ENCODE measurements at regions not wholly inside any gene's neighbourhood (a gene's known extent, or its start where the extent isn't known, plus 50 kb on each side); places are given as distances from the start of the nearest gene placed in this dataset.

- no peak overlapping the region for H3K4me3 ChIP-seq
- intact Hi-C loops (cut with DNase I; ENCODE audit: low total_unique reads), result no loop called here
- H3K27me3 ChIP-seq, result no peaks in the 10 kb centered on the region
- WGBS, 5 donors, result 83 to 93% (median 89%) methylated on average over 2 of the region's 2 CpGs
- H3K4me1 ChIP-seq, result no peaks in the 10 kb centered on the region
- DNase-seq, result no peak
- H3K36me3 ChIP-seq, result no peaks in the 10 kb centered on the region
- H3K27ac ChIP-seq, result no peak overlapping the region
- H3K9me3 ChIP-seq, result peaks cover 0 to 11% (median 3%) of the 10 kb centered on the region in 4 donors
- no peak for TF ChIP-seq POLR2AphosphoS5 (IDR thresholded peaks at IDR 0.05)
- TF ChIP-seq EP300 (IDR thresholded peaks at IDR 0.05), result no peak
- TF ChIP-seq POLR2A (IDR thresholded peaks at IDR 0.05), result no peak
- TF ChIP-seq CTCF (IDR thresholded peaks at IDR 0.05), result no peak
These were observed 1106.5 kb upstream of the AUTS2 start for GRCh38 chr7:68491523-68492358.

- TF ChIP-seq CTCF (IDR thresholded peaks at IDR 0.05) (no peak), EP300 (IDR thresholded peaks at IDR 0.05) (no peak), POLR2AphosphoS5 (IDR thresholded peaks at IDR 0.05) (no peak), POLR2A (IDR thresholded peaks at IDR 0.05) (no peak)
- 79 to 97% (median 92%) methylated on average over 1 of the region's 1 CpG for WGBS, 5 donors
- Histone ChIP-seq H3K36me3 (no peaks in the 10 kb centered on the region), H3K4me3 (no peak overlapping the region), H3K4me1 (no peaks in the 10 kb centered on the region), H3K9me3 (peaks cover 0 to 11% (median 3%) of the 10 kb centered on the region in 4 donors), H3K27me3 (no peaks in the 10 kb centered on the region), H3K27ac (no peak overlapping the region)
- intact Hi-C loops (cut with DNase I; ENCODE audit: low total_unique reads), result no loop called here
- no peak for DNase-seq
These were observed 1106.0 kb upstream of the AUTS2 start for GRCh38 chr7:68492359-68492690.

GRCh38 chr7:68503400-68503799 lies 1094.9 kb upstream of the AUTS2 start:
- 72 to 92% (median 86%) methylated on average over 3 of the region's 3 CpGs for WGBS, 5 donors

GRCh38 chr7:68504716-68505115 lies 1093.6 kb upstream of the AUTS2 start:
- 45 to 83% (median 67%) methylated on average over 1 of the region's 1 CpG for WGBS, 5 donors
- peaks cover 0 to 36% (median 17%) of the 10 kb centered on the region in 4 donors for H3K9me3 ChIP-seq
- H3K27me3 ChIP-seq, result no peaks in the 10 kb centered on the region
- H3K36me3 ChIP-seq, result no peaks in the 10 kb centered on the region
- H3K27ac ChIP-seq, result no peak overlapping the region
- peak in 1 of 2 donors; percentile 12 for DNase-seq
- TF ChIP-seq POLR2AphosphoS5 (IDR thresholded peaks at IDR 0.05) (no peak), EP300 (IDR thresholded peaks at IDR 0.05) (no peak)
- no peaks in the 10 kb centered on the region for H3K4me1 ChIP-seq
- no peak overlapping the region for H3K4me3 ChIP-seq
- intact Hi-C loops (cut with DNase I; ENCODE audit: low total_unique reads), result no loop called here

More at GRCh38 chr7:68503400-68503799, 1094.9 kb upstream of the AUTS2 start:
- no peak for DNase-seq
- Histone ChIP-seq H3K36me3 (no peaks in the 10 kb centered on the region), H3K4me3 (no peak overlapping the region), H3K9me3 (peaks cover 0 to 23% (median 4%) of the 10 kb centered on the region in 4 donors), H3K27ac (no peak overlapping the region), H3K4me1 (no peaks in the 10 kb centered on the region), H3K27me3 (no peaks in the 10 kb centered on the region)
- TF ChIP-seq POLR2A (IDR thresholded peaks at IDR 0.05) (no peak), CTCF (IDR thresholded peaks at IDR 0.05) (no peak), EP300 (IDR thresholded peaks at IDR 0.05) (no peak), POLR2AphosphoS5 (IDR thresholded peaks at IDR 0.05) (no peak)
- intact Hi-C loops (cut with DNase I; ENCODE audit: low total_unique reads), result no loop called here

- H3K4me1 ChIP-seq, result no peaks in the 10 kb centered on the region
- no peak overlapping the region for H3K27ac ChIP-seq
- H3K36me3 ChIP-seq, result no peaks in the 10 kb centered on the region
- peaks cover 0 to 39% (median 18%) of the 10 kb centered on the region in 4 donors for H3K9me3 ChIP-seq
- no peak for DNase-seq
- H3K4me3 ChIP-seq, result no peak overlapping the region
- WGBS, 5 donors, result 82 to 91% (median 87%) methylated on average over 4 of the region's 4 CpGs
- intact Hi-C loops (cut with DNase I; ENCODE audit: low total_unique reads), result no loop called here
- TF ChIP-seq CTCF (IDR thresholded peaks at IDR 0.05), result no peak
- no peak for TF ChIP-seq POLR2AphosphoS5 (IDR thresholded peaks at IDR 0.05)
- no peak for TF ChIP-seq POLR2A (IDR thresholded peaks at IDR 0.05)
- TF ChIP-seq EP300 (IDR thresholded peaks at IDR 0.05), result no peak
- H3K27me3 ChIP-seq, result no peaks in the 10 kb centered on the region
These were observed 1092.6 kb upstream of the AUTS2 start for GRCh38 chr7:68505721-68506120.
